Caco-2 (cell line): ENCODE measurements at regions not wholly inside any gene's neighbourhood (a gene's known extent, or its start where the extent isn't known, plus 50 kb on each side); places are given as distances from the start of the nearest gene placed in this dataset.

Experiments used
- BruUV-seq: library from RNA; stranded (reverse); fragments of 400-500 nt; replicated peaks from 2 replicates; lab custom pipeline; 2021; lab: Mats Ljungman, UMichigan
- CTCF ChIA-PET: fragments of 300-600 bp; sonication (Branson Sonifier 250); formaldehyde crosslinking; loops from one replicate; lab custom pipeline; 2022; ENCODE audit warnings: antibody characterized with exemption; lab: Charles Lee
- POLR2A ChIA-PET: fragments of 300-600 bp; sonication (Branson Sonifier 250); formaldehyde crosslinking; loops from one replicate; lab custom pipeline; 2022; ENCODE audit warnings: antibody characterized with exemption; lab: Charles Lee
- DNase-seq, 2 experiments: peaks; one replicate each; pipeline versions ENCODE4 v3.0.0 to v3.0.0-alpha.2; 2020 to 2022
- H3K27me3 ChIP-seq: replicated peaks from 2 replicates; pipeline ENCODE4 v1.6.0; 2011; ENCODE audit warnings: low read length; ENCODE audit not compliant: control insufficient read depth, insufficient read depth
- H3K36me3 ChIP-seq: 2 replicates; pipeline ENCODE4 v1.5.1; 2011; ENCODE audit warnings: low read length; ENCODE audit not compliant: control insufficient read depth, insufficient read depth
- H3K4me1 ChIP-seq: fragments of 250-450 bp; sonication (Bioruptor Pico); 2 replicates; pipeline ENCODE4 v1.5.1; 2020; ENCODE audit warnings: mild to moderate bottlenecking
- H3K4me3 ChIP-seq: 2 replicates; pipeline ENCODE4 v1.5.1; 2011; ENCODE audit warnings: low read depth, mild to moderate bottlenecking, control low read depth, low read length
- H3K9me3 ChIP-seq: fragments of 250-450 bp; sonication (Bioruptor Pico); 2 replicates; pipeline ENCODE4 v1.5.1; 2020; ENCODE audit warnings: mild to moderate bottlenecking, moderate library complexity
- H3K27ac Mint-ChIP-seq: one replicate; pipeline ENCODE4 v1.8.0; 2022; ENCODE audit warnings: mixed read lengths; ENCODE audit not compliant: unreplicated experiment
- H3K27me3 Mint-ChIP-seq: one replicate; pipeline ENCODE4 v1.8.0; 2022; ENCODE audit warnings: mixed read lengths; ENCODE audit not compliant: insufficient read depth, unreplicated experiment
- H3K36me3 Mint-ChIP-seq: one replicate; pipeline ENCODE4 v1.8.0; 2022; ENCODE audit warnings: mild to moderate bottlenecking, mixed read lengths; ENCODE audit not compliant: insufficient read depth, unreplicated experiment
- H3K4me1 Mint-ChIP-seq: one replicate; pipeline ENCODE4 v1.8.0; 2022; ENCODE audit warnings: low read depth, mixed read lengths; ENCODE audit not compliant: unreplicated experiment
- H3K4me3 Mint-ChIP-seq: one replicate; pipeline ENCODE4 v1.8.0; 2022; ENCODE audit warnings: mild to moderate bottlenecking, moderate library complexity, mixed read lengths; ENCODE audit not compliant: unreplicated experiment
- H3K9me3 Mint-ChIP-seq: one replicate; pipeline ENCODE4 v1.8.0; 2022; ENCODE audit warnings: mixed read lengths; ENCODE audit not compliant: unreplicated experiment
- intact Hi-C: fragments of 100-400 bp; cut with micrococcal nuclease; formaldehyde crosslinking; loops from one replicate; pipeline ENCODE4 v1.10.0; 2022; ENCODE audit not compliant: unreplicated experiment
- TF ChIP-seq, protein P1 (sequence below), 2 experiments: fragments of 200-600 bp in 1 of 2; IDR thresholded peaks; 1 replicate in 1 of 2; 2 replicates in 1 of 2; pipeline versions ENCODE4 v1.5.1 to v1.8.0; 2011 to 2022; ENCODE audit warnings: antibody characterized with exemption in 1 of 2, control low read depth in 1 of 2, inconsistent platforms in 1 of 2, low read depth in 1 of 2, low read length in 1 of 2, mild to moderate bottlenecking in 1 of 2, moderate library complexity in 1 of 2; ENCODE audit not compliant: insufficient read depth in 1 of 2, severe bottlenecking in 1 of 2, unreplicated experiment in 1 of 2

DNA sequence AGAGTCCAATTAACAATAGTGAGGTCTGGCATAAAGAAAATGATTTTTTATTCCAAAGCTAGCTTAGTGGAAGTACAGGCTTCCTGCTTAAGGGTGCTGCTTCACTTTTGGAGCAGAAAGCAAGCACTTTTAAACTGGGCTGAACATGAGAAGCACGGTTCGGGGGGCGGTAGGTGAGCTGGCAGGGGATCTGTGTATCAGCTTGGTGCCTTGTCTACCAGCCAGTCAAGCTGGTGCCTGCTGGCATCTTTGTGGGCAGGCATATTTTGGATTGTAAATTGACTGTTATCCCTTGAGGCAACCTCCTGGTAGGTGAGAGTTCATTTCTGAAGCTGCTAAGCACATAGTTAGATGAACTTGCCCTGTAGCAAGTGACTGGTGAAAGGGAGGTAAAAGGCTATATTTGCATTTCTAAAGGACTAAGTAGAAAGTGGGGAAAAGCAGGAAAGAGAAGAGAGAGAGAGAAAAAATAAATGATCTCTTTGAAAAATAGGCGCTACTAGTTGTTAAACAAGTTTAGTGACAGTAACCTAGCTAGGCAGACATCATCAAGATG, 121.1 kb upstream of the SYT10 start:
- Histone ChIP-seq H3K27me3 (no peaks in the 10 kb centered on the region), H3K36me3 (no peaks in the 10 kb centered on the region), H3K4me1 (peaks cover 12% of the 10 kb centered on the region), H3K4me3 (no peak overlapping the region), H3K9me3 (no peaks in the 10 kb centered on the region)
- no peak for DNase-seq
- intact Hi-C loops = no loop called here
- H3K27ac Mint-ChIP-seq = no peak overlapping the region
- CTCF ChIA-PET = no interaction called here
- H3K27me3 Mint-ChIP-seq = no peaks in the 10 kb centered on the region
- no peak overlapping the region for H3K4me3 Mint-ChIP-seq
- no TSS peak for BruUV-seq
- peaks cover 13% of the 10 kb centered on the region for H3K4me1 Mint-ChIP-seq
- POLR2A ChIA-PET = no interaction called here
- TF ChIP-seq, protein P1, sequence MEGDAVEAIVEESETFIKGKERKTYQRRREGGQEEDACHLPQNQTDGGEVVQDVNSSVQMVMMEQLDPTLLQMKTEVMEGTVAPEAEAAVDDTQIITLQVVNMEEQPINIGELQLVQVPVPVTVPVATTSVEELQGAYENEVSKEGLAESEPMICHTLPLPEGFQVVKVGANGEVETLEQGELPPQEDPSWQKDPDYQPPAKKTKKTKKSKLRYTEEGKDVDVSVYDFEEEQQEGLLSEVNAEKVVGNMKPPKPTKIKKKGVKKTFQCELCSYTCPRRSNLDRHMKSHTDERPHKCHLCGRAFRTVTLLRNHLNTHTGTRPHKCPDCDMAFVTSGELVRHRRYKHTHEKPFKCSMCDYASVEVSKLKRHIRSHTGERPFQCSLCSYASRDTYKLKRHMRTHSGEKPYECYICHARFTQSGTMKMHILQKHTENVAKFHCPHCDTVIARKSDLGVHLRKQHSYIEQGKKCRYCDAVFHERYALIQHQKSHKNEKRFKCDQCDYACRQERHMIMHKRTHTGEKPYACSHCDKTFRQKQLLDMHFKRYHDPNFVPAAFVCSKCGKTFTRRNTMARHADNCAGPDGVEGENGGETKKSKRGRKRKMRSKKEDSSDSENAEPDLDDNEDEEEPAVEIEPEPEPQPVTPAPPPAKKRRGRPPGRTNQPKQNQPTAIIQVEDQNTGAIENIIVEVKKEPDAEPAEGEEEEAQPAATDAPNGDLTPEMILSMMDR (IDR thresholded peaks at IDR 0.05; ENCODE audit: insufficient read depth in 1 of 2, low read depth in 1 of 2, low read length in 1 of 2, severe bottlenecking in 1 of 2, unreplicated experiment in 1 of 2) = no peak
- no peaks in the 10 kb centered on the region for H3K9me3 Mint-ChIP-seq
- H3K36me3 Mint-ChIP-seq = no peaks in the 10 kb centered on the region

DNA sequence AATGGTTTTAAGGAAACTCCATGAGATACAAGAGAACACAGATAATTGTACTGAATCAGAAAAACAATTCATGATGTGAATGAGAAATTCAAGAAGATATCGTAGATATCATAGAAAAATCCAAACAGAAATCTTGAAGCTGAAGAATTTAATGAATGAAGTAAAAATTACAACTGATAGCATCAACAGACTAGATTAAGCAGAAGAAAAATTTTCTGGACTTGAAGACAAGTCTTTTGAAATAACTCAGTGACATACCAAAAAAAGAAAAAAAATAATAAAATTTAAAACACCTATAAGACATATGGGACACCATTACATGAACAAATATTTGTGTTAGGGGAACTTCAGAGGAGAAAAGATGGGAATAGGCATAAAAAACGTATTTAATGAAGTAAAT, 122.8 kb upstream of the SYT10 start:
- POLR2A ChIA-PET = no interaction called here
- no peaks in the 10 kb centered on the region for H3K9me3 Mint-ChIP-seq
- H3K4me1 ChIP-seq = peaks cover 4% of the 10 kb centered on the region
- DNase-seq = no peak
- peaks cover 4% of the 10 kb centered on the region for H3K4me1 Mint-ChIP-seq
- TF ChIP-seq, protein P1 (IDR thresholded peaks at IDR 0.05; ENCODE audit: insufficient read depth in 1 of 2, low read depth in 1 of 2, low read length in 1 of 2, severe bottlenecking in 1 of 2, unreplicated experiment in 1 of 2) = no peak
- no peaks in the 10 kb centered on the region for H3K36me3 Mint-ChIP-seq
- H3K27ac Mint-ChIP-seq = no peak overlapping the region
- no peak overlapping the region for H3K4me3 ChIP-seq
- H3K9me3 ChIP-seq = no peaks in the 10 kb centered on the region
- H3K4me3 Mint-ChIP-seq = no peak overlapping the region
- intact Hi-C loops = no loop called here
- CTCF ChIA-PET = no interaction called here
- no TSS peak for BruUV-seq
- no peaks in the 10 kb centered on the region for H3K27me3 ChIP-seq
- H3K27me3 Mint-ChIP-seq = no peaks in the 10 kb centered on the region
- H3K36me3 ChIP-seq = no peaks in the 10 kb centered on the region

DNA sequence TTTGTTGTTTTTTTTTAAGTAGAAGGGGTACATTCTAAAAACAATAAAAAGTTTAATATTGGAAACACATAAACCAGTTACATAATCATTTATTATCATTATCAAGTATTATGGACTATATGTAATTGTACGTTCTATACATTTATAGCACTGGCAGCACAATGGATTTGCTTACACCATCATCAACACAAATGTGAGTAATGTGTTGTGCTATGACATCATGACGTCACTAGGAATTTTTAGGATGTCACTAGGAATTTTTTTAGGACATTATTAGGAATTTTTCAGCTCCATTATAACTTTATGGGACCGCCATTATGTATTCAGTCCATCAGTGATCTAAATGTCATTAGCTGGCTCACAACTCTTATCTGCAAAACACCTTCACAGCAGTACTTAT, 126.8 kb upstream of the SYT10 start:
- Mint-ChIP-seq H3K4me1 (no peaks in the 10 kb centered on the region), H3K36me3 (no peaks in the 10 kb centered on the region), H3K4me3 (no peak overlapping the region), H3K9me3 (no peaks in the 10 kb centered on the region), H3K27me3 (no peaks in the 10 kb centered on the region), H3K27ac (no peak overlapping the region)
- TF ChIP-seq, protein P1 (IDR thresholded peaks at IDR 0.05; ENCODE audit: insufficient read depth in 1 of 2, low read depth in 1 of 2, low read length in 1 of 2, severe bottlenecking in 1 of 2, unreplicated experiment in 1 of 2) = no peak
- H3K4me1 ChIP-seq = no peaks in the 10 kb centered on the region
- no peaks in the 10 kb centered on the region for H3K27me3 ChIP-seq
- intact Hi-C loops = no loop called here
- ChIA-PET CTCF (no interaction called here), POLR2A (no interaction called here)
- H3K9me3 ChIP-seq = no peaks in the 10 kb centered on the region
- DNase-seq = no peak
- BruUV-seq = no TSS peak
- H3K4me3 ChIP-seq = no peak overlapping the region
- no peaks in the 10 kb centered on the region for H3K36me3 ChIP-seq
